A549 (cell line): ENCODE measurements at regions not wholly inside any gene's neighbourhood (a gene's known extent, or its start where the extent isn't known, plus 50 kb on each side); places are given as distances from the start of the nearest gene placed in this dataset.
"Not testable (repeated sequence)": the region's sequence is repeated elsewhere in the genome, so short reads cannot be mapped to it uniquely, and the experiment has no call there.

Experiments used
- CEBPB ChIP-seq, 2 experiments: fragments of >200 bp in 1 of 2; sonication (Bioruptor Twin) in 1 of 2; formaldehyde crosslinking in 1 of 2; IDR thresholded peaks; 2 replicates each; pipeline ENCODE4 v1.6.1; 2012 to 2016
- CTCF ChIP-seq: fragments of >200 bp; sonication (Bioruptor Twin); formaldehyde crosslinking; IDR thresholded peaks from 3 replicates; pipeline ENCODE4 v1.5.1; 2016
- ELK1 ChIP-seq: fragments of 150-350 bp; IDR thresholded peaks from 2 replicates; pipeline ENCODE4 v1.6.1; 2014; ENCODE audit warnings: low read depth, mild to moderate bottlenecking, low read length
- HDAC2 ChIP-seq: fragments of 200-600 bp; sonication (generic); IDR thresholded peaks from 2 replicates; pipeline ENCODE4 v1.6.1; 2016
- JUNB ChIP-seq: fragments of >200 bp; sonication (Bioruptor Twin); formaldehyde crosslinking; IDR thresholded peaks from 2 replicates; pipeline ENCODE4 v1.6.1; 2016
- MAFK ChIP-seq: fragments of 450-650 bp; IDR thresholded peaks from 2 replicates; pipeline ENCODE4 v1.6.1; 2014; ENCODE audit not compliant: partially characterized antibody
- MAX ChIP-seq: IDR thresholded peaks from 2 replicates; pipeline ENCODE4 v1.6.1; 2012
- PHF8 ChIP-seq: fragments of 200-600 bp; sonication (generic); IDR thresholded peaks from 2 replicates; pipeline ENCODE4 v1.6.1; 2016; ENCODE audit warnings: low read depth, mild to moderate bottlenecking, antibody characterized with exemption, moderate library complexity, borderline replicate concordance
- POLR2A ChIP-seq: IDR thresholded peaks from 2 replicates; pipeline ENCODE4 v1.6.1; 2012; ENCODE audit warnings: mild to moderate bottlenecking, low read length
- POLR2AphosphoS2 ChIP-seq: conservative IDR thresholded peaks from 2 replicates; pipeline ENCODE4 v1.6.1; 2012; ENCODE audit warnings: low read length, improper control_type of control experiment, inconsistent platforms
- REST ChIP-seq: fragments of 200-600 bp; sonication (generic); IDR thresholded peaks from 2 replicates; pipeline ENCODE4 v1.6.1; 2016; ENCODE audit warnings: antibody characterized with exemption, mild to moderate bottlenecking, moderate library complexity
- RNF2 ChIP-seq: fragments of 200-600 bp; sonication (generic); IDR thresholded peaks from 2 replicates; pipeline ENCODE4 v1.6.1; 2016; ENCODE audit warnings: low read depth, mild to moderate bottlenecking, antibody characterized with exemption, moderate library complexity, borderline replicate concordance
- SREBF2 ChIP-seq: fragments of 450-650 bp; IDR thresholded peaks from 2 replicates; pipeline ENCODE4 v1.6.1; 2014; ENCODE audit warnings: mild to moderate bottlenecking, moderate library complexity
- TFCP2L1 ChIP-seq: fragments of 250-450 bp; sonication (Bioruptor Pico); IDR thresholded peaks from 2 replicates; pipeline ENCODE4 v1.5.0; 2021; ENCODE audit warnings: mild to moderate bottlenecking

GRCh38 chr1:177869011-177869410 lies 100.8 kb downstream of the SEC16B start:
- not testable (repeated sequence) for TF ChIP-seq CEBPB (IDR thresholded peaks at IDR 0.05); POLR2A; PHF8; CTCF; ELK1; JUNB; HDAC2; MAFK; REST; SREBF2; MAX; RNF2; POLR2AphosphoS2; TFCP2L1
